ENCODE measurements at regions not wholly inside any gene's neighbourhood (a gene's known extent, or its start where the extent isn't known, plus 50 kb on each side); places are given as distances from the start of the nearest gene placed in this dataset.

- TF ChIP-seq CTCF (IDR thresholded peaks at IDR 0.05; ENCODE audit: low read depth, low read length): no peak
- no peak for TF ChIP-seq EZH2phosphoT487 (IDR thresholded peaks at IDR 0.05; ENCODE audit: low read depth)
- Histone ChIP-seq H3K9me3 (ENCODE audit: insufficient read depth, low read length) (peaks cover 11% of the 10 kb centered on the region; the same call in 1 of the 2 replicates), H3K4me3 (ENCODE audit: low read length) (no peak overlapping the region), H4K20me1 (ENCODE audit: insufficient read depth, low read length) (no peaks in the 10 kb centered on the region), H3K27ac (ENCODE audit: low read length) (no peak overlapping the region), H3K4me2 (ENCODE audit: low read length) (no peak overlapping the region), H2AFZ (ENCODE audit: low read depth, low read length) (no peak overlapping the region), H3K79me2 (ENCODE audit: low read length) (no peaks in the 10 kb centered on the region), H3K36me3 (replicated peaks; ENCODE audit: low read depth, low read length) (no peaks in the 10 kb centered on the region), H3K9ac (ENCODE audit: low read length) (no peak overlapping the region), H3K4me1 (ENCODE audit: low read length) (no peaks in the 10 kb centered on the region), H3K27me3 (ENCODE audit: low read depth, low read length) (no peaks in the 10 kb centered on the region)
These were observed 97.9 kb downstream of the ZNF92 start for GRCh38 chr7:65471587-65471986.

- peaks cover 11% of the 10 kb centered on the region; the same call in 1 of the 2 replicates for H3K9me3 ChIP-seq (ENCODE audit: insufficient read depth, low read length)
- no peak overlapping the region for H3K27ac ChIP-seq (ENCODE audit: low read length)
- H3K4me1 ChIP-seq (ENCODE audit: low read length): no peaks in the 10 kb centered on the region
- H3K9ac ChIP-seq (ENCODE audit: low read length): no peak overlapping the region
- H3K36me3 ChIP-seq (replicated peaks; ENCODE audit: low read depth, low read length): no peaks in the 10 kb centered on the region
- H3K27me3 ChIP-seq (ENCODE audit: low read depth, low read length): no peaks in the 10 kb centered on the region
- H2AFZ ChIP-seq (ENCODE audit: low read depth, low read length): no peak overlapping the region
- H3K4me3 ChIP-seq (ENCODE audit: low read length): no peak overlapping the region
- no peaks in the 10 kb centered on the region for H3K79me2 ChIP-seq (ENCODE audit: low read length)
- TF ChIP-seq EZH2phosphoT487 (IDR thresholded peaks at IDR 0.05; ENCODE audit: low read depth) (no peak), CTCF (IDR thresholded peaks at IDR 0.05; ENCODE audit: low read depth, low read length) (no peak)
- no peak overlapping the region for H3K4me2 ChIP-seq (ENCODE audit: low read length)
- H4K20me1 ChIP-seq (ENCODE audit: insufficient read depth, low read length): no peaks in the 10 kb centered on the region
These were observed 101.5 kb downstream of the ZNF92 start for GRCh38 chr7:65475040-65475726.

GRCh38 chr7:65475734-65476319 lies 102.2 kb downstream of the ZNF92 start:
- H3K36me3 ChIP-seq (replicated peaks; ENCODE audit: low read depth, low read length): no peaks in the 10 kb centered on the region
- H3K27ac ChIP-seq (ENCODE audit: low read length): no peak overlapping the region
- no peak overlapping the region for H3K4me3 ChIP-seq (ENCODE audit: low read length)
- no peak overlapping the region for H3K4me2 ChIP-seq (ENCODE audit: low read length)
- no peak overlapping the region for H3K9ac ChIP-seq (ENCODE audit: low read length)
- H3K4me1 ChIP-seq (ENCODE audit: low read length): no peaks in the 10 kb centered on the region
- no peaks in the 10 kb centered on the region for H3K27me3 ChIP-seq (ENCODE audit: low read depth, low read length)
- no peaks in the 10 kb centered on the region for H4K20me1 ChIP-seq (ENCODE audit: insufficient read depth, low read length)
- TF ChIP-seq EZH2phosphoT487 (IDR thresholded peaks at IDR 0.05; ENCODE audit: low read depth): no peak
- no peak for TF ChIP-seq CTCF (IDR thresholded peaks at IDR 0.05; ENCODE audit: low read depth, low read length)
- H2AFZ ChIP-seq (ENCODE audit: low read depth, low read length): no peak overlapping the region
- H3K79me2 ChIP-seq (ENCODE audit: low read length): no peaks in the 10 kb centered on the region
- peaks cover 11% of the 10 kb centered on the region; the same call in 1 of the 2 replicates for H3K9me3 ChIP-seq (ENCODE audit: insufficient read depth, low read length)

- TF ChIP-seq EZH2phosphoT487 (IDR thresholded peaks at IDR 0.05; ENCODE audit: low read depth): no peak
- peak; percentile 57 for TF ChIP-seq CTCF (IDR thresholded peaks at IDR 0.05; ENCODE audit: low read depth, low read length)
- H2AFZ ChIP-seq (ENCODE audit: low read depth, low read length): no peak overlapping the region
- H3K27ac ChIP-seq (ENCODE audit: low read length): no peak overlapping the region
- H3K4me2 ChIP-seq (ENCODE audit: low read length): no peak overlapping the region
- no peaks in the 10 kb centered on the region for H3K27me3 ChIP-seq (ENCODE audit: low read depth, low read length)
- no peaks in the 10 kb centered on the region for H3K79me2 ChIP-seq (ENCODE audit: low read length)
- H3K9me3 ChIP-seq (ENCODE audit: insufficient read depth, low read length): peaks cover 11% of the 10 kb centered on the region; the same call in 1 of the 2 replicates
- H3K4me1 ChIP-seq (ENCODE audit: low read length): no peaks in the 10 kb centered on the region
- no peaks in the 10 kb centered on the region for H3K36me3 ChIP-seq (replicated peaks; ENCODE audit: low read depth, low read length)
- no peak overlapping the region for H3K9ac ChIP-seq (ENCODE audit: low read length)
- no peak overlapping the region for H3K4me3 ChIP-seq (ENCODE audit: low read length)
- H4K20me1 ChIP-seq (ENCODE audit: insufficient read depth, low read length): no peaks in the 10 kb centered on the region
These were observed 103.7 kb downstream of the ZNF92 start for GRCh38 chr7:65477326-65477725.

Data from OCI-LY3 (cell line).